Caco-2 (cell line): ENCODE measurements at regions not wholly inside any gene's neighbourhood (a gene's known extent, or its start where the extent isn't known, plus 50 kb on each side); places are given as distances from the start of the nearest gene placed in this dataset.

Experiments used
- BruUV-seq: library from RNA; stranded (reverse); fragments of 400-500 nt; replicated peaks from 2 replicates; lab custom pipeline; 2021; lab: Mats Ljungman, UMichigan
- CTCF ChIA-PET: fragments of 300-600 bp; sonication (Branson Sonifier 250); formaldehyde crosslinking; loops from one replicate; lab custom pipeline; 2022; ENCODE audit warnings: antibody characterized with exemption; lab: Charles Lee
- POLR2A ChIA-PET: fragments of 300-600 bp; sonication (Branson Sonifier 250); formaldehyde crosslinking; loops from one replicate; lab custom pipeline; 2022; ENCODE audit warnings: antibody characterized with exemption; lab: Charles Lee
- DNase-seq, 2 experiments: peaks; one replicate each; pipeline versions ENCODE4 v3.0.0 to v3.0.0-alpha.2; 2020 to 2022
- H3K27me3 ChIP-seq: replicated peaks from 2 replicates; pipeline ENCODE4 v1.6.0; 2011; ENCODE audit warnings: low read length; ENCODE audit not compliant: control insufficient read depth, insufficient read depth
- H3K36me3 ChIP-seq: 2 replicates; pipeline ENCODE4 v1.5.1; 2011; ENCODE audit warnings: low read length; ENCODE audit not compliant: control insufficient read depth, insufficient read depth
- H3K4me1 ChIP-seq: fragments of 250-450 bp; sonication (Bioruptor Pico); 2 replicates; pipeline ENCODE4 v1.5.1; 2020; ENCODE audit warnings: mild to moderate bottlenecking
- H3K4me3 ChIP-seq: 2 replicates; pipeline ENCODE4 v1.5.1; 2011; ENCODE audit warnings: low read depth, mild to moderate bottlenecking, control low read depth, low read length
- H3K9me3 ChIP-seq: fragments of 250-450 bp; sonication (Bioruptor Pico); 2 replicates; pipeline ENCODE4 v1.5.1; 2020; ENCODE audit warnings: mild to moderate bottlenecking, moderate library complexity
- H3K27ac Mint-ChIP-seq: one replicate; pipeline ENCODE4 v1.8.0; 2022; ENCODE audit warnings: mixed read lengths; ENCODE audit not compliant: unreplicated experiment
- H3K27me3 Mint-ChIP-seq: one replicate; pipeline ENCODE4 v1.8.0; 2022; ENCODE audit warnings: mixed read lengths; ENCODE audit not compliant: insufficient read depth, unreplicated experiment
- H3K36me3 Mint-ChIP-seq: one replicate; pipeline ENCODE4 v1.8.0; 2022; ENCODE audit warnings: mild to moderate bottlenecking, mixed read lengths; ENCODE audit not compliant: insufficient read depth, unreplicated experiment
- H3K4me1 Mint-ChIP-seq: one replicate; pipeline ENCODE4 v1.8.0; 2022; ENCODE audit warnings: low read depth, mixed read lengths; ENCODE audit not compliant: unreplicated experiment
- H3K4me3 Mint-ChIP-seq: one replicate; pipeline ENCODE4 v1.8.0; 2022; ENCODE audit warnings: mild to moderate bottlenecking, moderate library complexity, mixed read lengths; ENCODE audit not compliant: unreplicated experiment
- H3K9me3 Mint-ChIP-seq: one replicate; pipeline ENCODE4 v1.8.0; 2022; ENCODE audit warnings: mixed read lengths; ENCODE audit not compliant: unreplicated experiment
- CTCF ChIP-seq, 2 experiments: fragments of 200-600 bp in 1 of 2; IDR thresholded peaks; 1 replicate in 1 of 2; 2 replicates in 1 of 2; pipeline versions ENCODE4 v1.5.1 to v1.8.0; 2011 to 2022; ENCODE audit warnings: antibody characterized with exemption in 1 of 2, control low read depth in 1 of 2, inconsistent platforms in 1 of 2, low read depth in 1 of 2, low read length in 1 of 2, mild to moderate bottlenecking in 1 of 2, moderate library complexity in 1 of 2; ENCODE audit not compliant: insufficient read depth in 1 of 2, severe bottlenecking in 1 of 2, unreplicated experiment in 1 of 2
- intact Hi-C: fragments of 100-400 bp; cut with micrococcal nuclease; formaldehyde crosslinking; loops from one replicate; pipeline ENCODE4 v1.10.0; 2022; ENCODE audit not compliant: unreplicated experiment

- Mint-ChIP-seq H3K4me1 (peaks cover 6% of the 10 kb centered on the region), H3K4me3 (no peak overlapping the region), H3K9me3 (no peaks in the 10 kb centered on the region), H3K27ac (no peak overlapping the region), H3K27me3 (no peaks in the 10 kb centered on the region), H3K36me3 (no peaks in the 10 kb centered on the region)
- no peaks in the 10 kb centered on the region for H3K9me3 ChIP-seq
- H3K36me3 ChIP-seq: no peaks in the 10 kb centered on the region
- ChIA-PET CTCF (interaction anchor here (0.7 to 1.2 kb wide), 6 partner anchors 8 to 112 kb away, joined by 3 to 7 read pairs (median 4); no protein-coding TSS in a partner anchor), POLR2A (no interaction called here)
- TF ChIP-seq CTCF (IDR thresholded peaks at IDR 0.05; ENCODE audit: insufficient read depth in 1 of 2, low read depth in 1 of 2, low read length in 1 of 2, severe bottlenecking in 1 of 2, unreplicated experiment in 1 of 2): no peak
- no peaks in the 10 kb centered on the region for H3K4me1 ChIP-seq
- intact Hi-C loops: no loop called here
- no peaks in the 10 kb centered on the region for H3K27me3 ChIP-seq
- no peak overlapping the region for H3K4me3 ChIP-seq
- BruUV-seq: no TSS peak
- no peak for DNase-seq
Measured at GRCh38 chr16:85502357-85502756, 110.8 kb upstream of the GSE1 start.

- no peak for DNase-seq
- Mint-ChIP-seq H3K4me1 (peaks cover 6% of the 10 kb centered on the region), H3K9me3 (no peaks in the 10 kb centered on the region), H3K27me3 (no peaks in the 10 kb centered on the region), H3K27ac (no peak overlapping the region), H3K36me3 (no peaks in the 10 kb centered on the region), H3K4me3 (no peak overlapping the region)
- H3K4me1 ChIP-seq: no peaks in the 10 kb centered on the region
- H3K36me3 ChIP-seq: no peaks in the 10 kb centered on the region
- CTCF ChIA-PET: no interaction called here
- BruUV-seq: no TSS peak
- H3K4me3 ChIP-seq: no peak overlapping the region
- no peaks in the 10 kb centered on the region for H3K9me3 ChIP-seq
- no peaks in the 10 kb centered on the region for H3K27me3 ChIP-seq
- intact Hi-C loops: no loop called here
- no peak for TF ChIP-seq CTCF (IDR thresholded peaks at IDR 0.05; ENCODE audit: insufficient read depth in 1 of 2, low read depth in 1 of 2, low read length in 1 of 2, severe bottlenecking in 1 of 2, unreplicated experiment in 1 of 2)
- POLR2A ChIA-PET: no interaction called here
Measured at GRCh38 chr16:85503679-85504231, 109.4 kb upstream of the GSE1 start.

GRCh38 chr16:85504242-85504641 is 108.9 kb upstream of the GSE1 start:
- no peaks in the 10 kb centered on the region for H3K9me3 ChIP-seq
- BruUV-seq: no TSS peak
- H3K4me3 Mint-ChIP-seq: no peak overlapping the region
- ChIA-PET CTCF (no interaction called here), POLR2A (no interaction called here)
- no peak overlapping the region for H3K27ac Mint-ChIP-seq
- peaks cover 6% of the 10 kb centered on the region for H3K4me1 Mint-ChIP-seq
- no peaks in the 10 kb centered on the region for H3K27me3 Mint-ChIP-seq
- no peaks in the 10 kb centered on the region for H3K27me3 ChIP-seq
- H3K9me3 Mint-ChIP-seq: no peaks in the 10 kb centered on the region
- no peaks in the 10 kb centered on the region for H3K4me1 ChIP-seq
- no peaks in the 10 kb centered on the region for H3K36me3 Mint-ChIP-seq
- no peak for DNase-seq
- no peak overlapping the region for H3K4me3 ChIP-seq
- intact Hi-C loops: no loop called here
- H3K36me3 ChIP-seq: no peaks in the 10 kb centered on the region
- no peak for TF ChIP-seq CTCF (IDR thresholded peaks at IDR 0.05; ENCODE audit: insufficient read depth in 1 of 2, low read depth in 1 of 2, low read length in 1 of 2, severe bottlenecking in 1 of 2, unreplicated experiment in 1 of 2)
